HuH-7 (cell line): ENCODE measurements at regions not wholly inside any gene's neighbourhood (a gene's known extent, or its start where the extent isn't known, plus 50 kb on each side); places are given as distances from the start of the nearest gene placed in this dataset.

Experiments
- DNase-seq: peaks from one replicate; pipeline ENCODE4 v3.0.0; 2011; ENCODE audit warnings: low spot score

- DNase-seq, result no peak
These were observed 114.9 kb upstream of the GPRIN3 start for GRCh38 chr4:89422441-89422990.

GRCh38 chr4:89420507-89420906, 112.9 kb upstream of the GPRIN3 start:
- no peak for DNase-seq

- no peak for DNase-seq
These were observed 111.6 kb upstream of the GPRIN3 start for GRCh38 chr4:89419111-89419695.

- no peak for DNase-seq
These were observed 109.4 kb upstream of the GPRIN3 start for GRCh38 chr4:89416960-89417359.

- no peak for DNase-seq
These were observed 105.9 kb upstream of the GPRIN3 start for GRCh38 chr4:89413518-89413917.

GRCh38 chr4:89411539-89412309, 104.1 kb upstream of the GPRIN3 start:
- DNase-seq, result no peak

- no peak for DNase-seq
These were observed 103.1 kb upstream of the GPRIN3 start for GRCh38 chr4:89410687-89411086.

- no peak for DNase-seq
These were observed 96.9 kb upstream of the GPRIN3 start for GRCh38 chr4:89404530-89404929.

GRCh38 chr4:89403826-89404225, 96.2 kb upstream of the GPRIN3 start:
- no peak for DNase-seq

GRCh38 chr4:89400287-89401035, 92.9 kb upstream of the GPRIN3 start:
- no peak for DNase-seq

- no peak for DNase-seq
These were observed 91.0 kb upstream of the GPRIN3 start for GRCh38 chr4:89398644-89399043.

- no peak for DNase-seq
These were observed 90.5 kb upstream of the GPRIN3 start for GRCh38 chr4:89398146-89398545.

- DNase-seq, result no peak
These were observed 89.8 kb upstream of the GPRIN3 start for GRCh38 chr4:89397441-89397840.

GRCh38 chr4:89382439-89382838, 74.8 kb upstream of the GPRIN3 start:
- no peak for DNase-seq

- DNase-seq, result no peak
These were observed 73.4 kb upstream of the GPRIN3 start for GRCh38 chr4:89380980-89381379.

GRCh38 chr4:89379511-89380044, 72.0 kb upstream of the GPRIN3 start:
- DNase-seq, result no peak

- DNase-seq, result no peak
These were observed 65.8 kb upstream of the GPRIN3 start for GRCh38 chr4:89373394-89373793.

GRCh38 chr4:89371614-89372013, 64.0 kb upstream of the GPRIN3 start:
- DNase-seq, result no peak

GRCh38 chr4:89369581-89369980, 62.0 kb upstream of the GPRIN3 start:
- no peak for DNase-seq

- DNase-seq, result no peak
These were observed 61.3 kb upstream of the GPRIN3 start for GRCh38 chr4:89368861-89369260.

- no peak for DNase-seq
These were observed 58.2 kb upstream of the GPRIN3 start for GRCh38 chr4:89365776-89366175.

- no peak for DNase-seq
These were observed 57.8 kb upstream of the GPRIN3 start for GRCh38 chr4:89365375-89365774.

- DNase-seq, result no peak
These were observed 56.9 kb upstream of the GPRIN3 start for GRCh38 chr4:89364541-89364940.
